ENCODE measurements at regions not wholly inside any gene's neighbourhood (a gene's known extent, or its start where the extent isn't known, plus 50 kb on each side); places are given as distances from the start of the nearest gene placed in this dataset.

DNA sequence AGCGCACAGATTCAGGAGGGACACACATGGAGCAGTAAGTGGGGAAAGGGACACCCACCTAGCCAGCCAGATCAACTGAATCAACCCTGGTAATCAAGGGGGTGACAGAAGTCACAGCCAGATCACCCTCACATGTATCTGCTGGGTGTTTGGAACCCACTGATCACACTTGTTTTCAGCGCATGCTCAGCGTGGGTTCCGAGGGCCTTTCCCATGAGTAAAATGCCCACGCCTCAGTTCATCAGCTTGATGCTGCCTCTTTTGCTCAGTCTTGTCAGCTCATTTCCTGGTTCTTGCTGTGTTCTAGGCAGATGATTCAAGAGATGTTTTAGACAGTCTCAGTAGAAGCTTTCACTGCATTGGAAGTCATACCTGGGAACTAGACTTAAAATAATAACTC lies 123.2 kb upstream of the SLC30A5 start:
- TF ChIP-seq, protein P1, sequence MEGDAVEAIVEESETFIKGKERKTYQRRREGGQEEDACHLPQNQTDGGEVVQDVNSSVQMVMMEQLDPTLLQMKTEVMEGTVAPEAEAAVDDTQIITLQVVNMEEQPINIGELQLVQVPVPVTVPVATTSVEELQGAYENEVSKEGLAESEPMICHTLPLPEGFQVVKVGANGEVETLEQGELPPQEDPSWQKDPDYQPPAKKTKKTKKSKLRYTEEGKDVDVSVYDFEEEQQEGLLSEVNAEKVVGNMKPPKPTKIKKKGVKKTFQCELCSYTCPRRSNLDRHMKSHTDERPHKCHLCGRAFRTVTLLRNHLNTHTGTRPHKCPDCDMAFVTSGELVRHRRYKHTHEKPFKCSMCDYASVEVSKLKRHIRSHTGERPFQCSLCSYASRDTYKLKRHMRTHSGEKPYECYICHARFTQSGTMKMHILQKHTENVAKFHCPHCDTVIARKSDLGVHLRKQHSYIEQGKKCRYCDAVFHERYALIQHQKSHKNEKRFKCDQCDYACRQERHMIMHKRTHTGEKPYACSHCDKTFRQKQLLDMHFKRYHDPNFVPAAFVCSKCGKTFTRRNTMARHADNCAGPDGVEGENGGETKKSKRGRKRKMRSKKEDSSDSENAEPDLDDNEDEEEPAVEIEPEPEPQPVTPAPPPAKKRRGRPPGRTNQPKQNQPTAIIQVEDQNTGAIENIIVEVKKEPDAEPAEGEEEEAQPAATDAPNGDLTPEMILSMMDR (IDR thresholded peaks at IDR 0.05 in 2 of 3, conservative IDR thresholded peaks at IDR 0.05 in 1 of 3; ENCODE audit: insufficient read depth in 2 of 3, low read depth in 1 of 3, low read length in 3 of 3) = no peak
- TF ChIP-seq ZBTB1 (CRISPR knock-in tag; IDR thresholded peaks at IDR 0.05; ENCODE audit: borderline replicate concordance, low read depth) = no peak
- no peak for TF ChIP-seq POLR2AphosphoS5 (IDR thresholded peaks at IDR 0.05; ENCODE audit: control insufficient read depth, insufficient read depth, low read depth, low read length)
- no peak for TF ChIP-seq MAZ (CRISPR knock-in tag; conservative IDR thresholded peaks at IDR 0.05 in 1 of 2, IDR thresholded peaks at IDR 0.05 in 1 of 2)

Data from K562 (cell line).